K562 (cell line): ENCODE measurements at regions not wholly inside any gene's neighbourhood (a gene's known extent, or its start where the extent isn't known, plus 50 kb on each side); places are given as distances from the start of the nearest gene placed in this dataset.

Source experiments
- ATAC-seq: fragments of 200-7000 bp; cut with Tn5 transposase; 3 replicates; pipeline ENCODE4 v1.9.1; 2020; ENCODE audit warnings: moderate library complexity
- BruUV-seq: library from RNA; stranded (reverse); fragments of 400-500 nt; replicated peaks from 2 replicates; lab custom pipeline; 2021; lab: Mats Ljungman, UMichigan
- CTCF ChIA-PET: fragments of 300-600 bp; formaldehyde crosslinking; extraction: SDS; loops from one replicate; lab custom pipeline; 2021; ENCODE audit warnings: low intra/inter-chr PET ratio; lab: Yijun Ruan, JAX
- POLR2A ChIA-PET: fragments of 300-600, 350-650 bp; sonication (Branson Sonifier 250); formaldehyde crosslinking; extraction: SDS; loops from one replicate; lab custom pipeline; 2021; ENCODE audit warnings: antibody characterized with exemption, inconsistent platforms; lab: Yijun Ruan, JAX
- DNase-seq, 4 experiments: peaks; one replicate each; pipeline versions ENCODE4 v3.0.0 to v3.0.0-alpha.2; 2011 to 2018; ENCODE audit warnings: low spot score in 3 of 4, mixed read lengths in 3 of 4; ENCODE audit errors: extremely low read depth in 1 of 4
- FAIRE-seq: peaks from 2 replicates; lab custom pipeline; 2011; peaks lifted over from hg19 to GRCh38; lab: Jason Lieb, UNC
- H2AFZ ChIP-seq: 2 replicates; pipeline ENCODE4 v1.6.0; 2011; ENCODE audit warnings: low read depth, low read length, control low read depth, inconsistent platforms
- H3K27ac ChIP-seq: fragments of 200-600 bp; 3 replicates; pipeline ENCODE4 v1.8.0; 2011; ENCODE audit warnings: low read depth, mild to moderate bottlenecking, control low read depth, inconsistent platforms, low read length, moderate library complexity, mixed read lengths; ENCODE audit errors: extremely low read depth
- H3K27me3 ChIP-seq, 2 experiments: fragments of 300-600 bp in 1 of 2; 2 replicates in 1 of 2; 3 replicates in 1 of 2; pipeline versions ENCODE4 v1.6.0 to v1.8.0; 2011; ENCODE audit warnings: inconsistent platforms in 2 of 2, low read length in 2 of 2, mild to moderate bottlenecking in 1 of 2, mixed read lengths in 1 of 2, moderate library complexity in 1 of 2; ENCODE audit not compliant: control insufficient read depth in 2 of 2, insufficient read depth in 2 of 2
- H3K36me3 ChIP-seq: fragments of 300-600 bp; 3 replicates; pipeline ENCODE4 v1.8.0; 2011; ENCODE audit warnings: mild to moderate bottlenecking, low read length, inconsistent platforms; ENCODE audit not compliant: control insufficient read depth, insufficient read depth
- H3K4me1 ChIP-seq, 2 experiments: fragments of 200-600 bp in 1 of 2; replicated peaks in 1 of 2; 2 replicates in 1 of 2; 3 replicates in 1 of 2; pipeline versions ENCODE4 v1.5.1 to v1.8.0; 2011; ENCODE audit warnings: inconsistent platforms in 2 of 2, low read length in 2 of 2, mild to moderate bottlenecking in 1 of 2, mixed read lengths in 1 of 2, moderate library complexity in 1 of 2; ENCODE audit not compliant: control insufficient read depth in 2 of 2, insufficient read depth in 2 of 2
- H3K4me2 ChIP-seq: 2 replicates; pipeline ENCODE4 v1.6.1; 2011; ENCODE audit warnings: low read length, control low read depth, inconsistent platforms, mixed read lengths; ENCODE audit not compliant: insufficient read depth
- H3K4me3 ChIP-seq: fragments of 200-600 bp; sonication (generic), shearing (Covaris generic); 2 replicates; pipeline ENCODE4 v1.5.1; 2016; ENCODE audit warnings: control low read depth, inconsistent platforms
- H3K79me2 ChIP-seq: fragments of 200-600 bp; 3 replicates; pipeline ENCODE4 v1.8.0; 2011; ENCODE audit warnings: low read length, inconsistent platforms; ENCODE audit not compliant: control insufficient read depth, insufficient read depth
- H3K9ac ChIP-seq, 2 experiments: 2 replicates each; pipeline versions ENCODE4 v1.6.0 to v1.6.1; 2011; ENCODE audit warnings: low read depth in 2 of 2, low read length in 2 of 2, control low read depth in 1 of 2, inconsistent platforms in 1 of 2, mild to moderate bottlenecking in 1 of 2, mixed read lengths in 1 of 2; ENCODE audit not compliant: insufficient read depth in 1 of 2
- H3K9me1 ChIP-seq: one replicate; pipeline ENCODE4 v1.6.0; 2011; ENCODE audit warnings: inconsistent platforms, mild to moderate bottlenecking, low read length, moderate library complexity; ENCODE audit not compliant: control insufficient read depth, insufficient read depth
- H3K9me3 ChIP-seq: replicated peaks from 2 replicates; pipeline ENCODE4 v1.5.1; 2011; ENCODE audit warnings: low read depth, low read length, inconsistent platforms; ENCODE audit not compliant: control insufficient read depth, insufficient read depth
- H4K20me1 ChIP-seq: replicated peaks from 2 replicates; pipeline ENCODE4 v1.6.1; 2011; ENCODE audit warnings: low read length, inconsistent platforms, mixed read lengths; ENCODE audit not compliant: control insufficient read depth, insufficient read depth
- CBFA2T3 ChIP-seq: fragments of 450-650 bp; IDR thresholded peaks from 2 replicates; pipeline ENCODE4 v1.6.1; 2017
- CBX3 ChIP-seq, 2 experiments: IDR thresholded peaks; 1 replicate in 1 of 2; 2 replicates in 1 of 2; pipeline ENCODE4 v1.6.1; 2012; ENCODE audit warnings: inconsistent platforms in 2 of 2, low read length in 2 of 2, borderline replicate concordance in 1 of 2, control low read depth in 1 of 2
- DEAF1 ChIP-seq: fragments of 450-650 bp; formaldehyde crosslinking; IDR thresholded peaks from 2 replicates; pipeline ENCODE4 v1.4.0; 2020; ENCODE audit warnings: mild to moderate bottlenecking, moderate library complexity
- NFIC ChIP-seq: fragments of 450-650 bp; IDR thresholded peaks from 2 replicates; pipeline ENCODE4 v1.6.1; 2017; ENCODE audit warnings: mild to moderate bottlenecking, inconsistent platforms
- POLR3A ChIP-seq: IDR thresholded peaks from 2 replicates; pipeline ENCODE4 v1.6.1; 2011; ENCODE audit warnings: borderline replicate concordance, mild to moderate bottlenecking, moderate library complexity; ENCODE audit not compliant: insufficient read length, insufficient read depth; ENCODE audit errors: extremely low read depth
- RBBP5 ChIP-seq: fragments of 200-600 bp; sonication (generic); IDR thresholded peaks from 2 replicates; pipeline ENCODE4 v1.6.1; 2012; ENCODE audit warnings: borderline replicate concordance, mild to moderate bottlenecking, low read length, control low read depth, inconsistent platforms; ENCODE audit not compliant: insufficient read depth, poor library complexity, severe bottlenecking
- RBM25 ChIP-seq: fragments of 200-400 bp; formaldehyde crosslinking; IDR thresholded peaks from 2 replicates; pipeline ENCODE4 v1.6.1; 2018; ENCODE audit warnings: low read length, low read depth, moderate library complexity; ENCODE audit not compliant: severe bottlenecking
- SOX6 ChIP-seq: fragments of 450-650 bp; IDR thresholded peaks from 2 replicates; pipeline ENCODE4 v1.6.1; 2014; ENCODE audit warnings: mild to moderate bottlenecking
- SPI1 ChIP-seq: IDR thresholded peaks from 2 replicates; pipeline ENCODE4 v1.6.1; 2011; ENCODE audit warnings: low read depth, low read length, control low read depth, borderline replicate concordance
- U2AF1 ChIP-seq: fragments of 200-400 bp; formaldehyde crosslinking; optimal IDR thresholded peaks from 2 replicates; pipeline ENCODE3; 2017; ENCODE audit warnings: mild to moderate bottlenecking, low read depth, low read length, moderate library complexity
- XRCC5 ChIP-seq: fragments of 200-400 bp; formaldehyde crosslinking; IDR thresholded peaks from 2 replicates; pipeline ENCODE4 v1.6.1; 2017; ENCODE audit warnings: low read depth, mild to moderate bottlenecking, low read length
- ZBTB9 ChIP-seq: fragments of 450-650 bp; formaldehyde crosslinking; IDR thresholded peaks from 2 replicates; pipeline ENCODE4 v1.4.0; 2020; ENCODE audit warnings: mild to moderate bottlenecking, moderate library complexity
- ZC3H4 ChIP-seq: sonication (generic); formaldehyde crosslinking; IDR thresholded peaks from 2 replicates; pipeline ENCODE4 v1.9.0; 2021; ENCODE audit warnings: missing genetic modification reagents, borderline replicate concordance
- WGBS: fragments of 100-300 bp; shearing (Covaris generic); methylation state at CpG from one replicate; pipeline ENCODE4 v1.1.6; 2016; ENCODE audit warnings: low coverage, mixed read lengths; ENCODE audit not compliant: insufficient coverage; ENCODE audit errors: missing lambda C conversion rate; 5-methylcytosine and 5-hydroxymethylcytosine counted together
- in situ Hi-C: fragments of 300-500 bp; cut with MboI; formaldehyde crosslinking; loops from 4 replicates; pipeline ENCODE4 v1.15.0; 2018; ENCODE audit warnings: inconsistent platforms, mixed read lengths
- intact Hi-C: fragments of 100-400 bp; cut with micrococcal nuclease; formaldehyde crosslinking; loops from 2 replicates; pipeline ENCODE4 v1.14.2; 2022
- TF ChIP-seq, protein P1 (sequence below): fragments of 250-450 bp; sonication (Bioruptor Pico); IDR thresholded peaks from 2 replicates; pipeline ENCODE4 v1.8.0; 2021; ENCODE audit warnings: moderate library complexity, mild to moderate bottlenecking, inconsistent platforms

DNA sequence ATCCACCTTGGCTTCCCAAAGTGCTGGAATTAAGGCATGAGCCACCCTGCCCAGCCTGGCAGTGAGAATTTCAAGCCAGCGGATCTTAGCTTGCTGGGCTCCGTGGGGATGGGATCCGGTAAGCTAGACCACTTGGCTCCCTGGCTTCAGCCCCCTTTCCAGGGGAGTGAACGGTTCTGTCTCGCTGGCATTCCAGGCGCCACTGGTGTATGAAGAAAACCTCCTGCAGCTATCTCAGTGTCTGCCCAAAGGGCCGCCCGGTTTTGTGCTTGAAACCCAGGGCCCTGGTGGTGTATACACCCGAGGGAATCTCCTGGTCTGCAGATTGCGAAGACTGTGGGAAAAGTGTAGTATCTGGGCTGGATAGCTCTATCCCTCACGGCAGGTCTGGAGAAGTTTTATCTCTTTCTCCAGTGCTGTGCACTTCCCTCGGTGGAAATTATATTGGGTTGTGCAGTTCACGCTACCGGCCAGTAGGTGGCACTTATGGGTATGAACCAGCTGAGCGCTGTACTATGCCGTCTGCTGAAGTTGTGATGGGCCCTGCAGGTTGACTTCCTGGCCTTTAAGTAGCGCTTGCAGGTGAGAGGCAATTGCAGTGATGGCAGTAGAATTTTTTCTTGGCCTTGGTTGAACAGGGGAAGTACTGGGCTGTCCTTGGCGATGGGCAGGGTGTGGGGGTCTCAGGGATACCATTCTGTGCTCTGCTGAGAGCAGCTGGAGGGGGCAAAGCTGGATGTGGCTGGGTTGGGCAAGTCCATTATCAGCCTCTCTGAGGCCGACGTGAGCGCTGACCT is 138.0 kb upstream of the MTPN start:
- ATAC-seq, result peak; percentile 99
- intact Hi-C loops, result loop anchor here (5.0 to 10.0 kb wide), 4 partner anchors 290 to 1480 kb away; no protein-coding TSS in a partner anchor
- Histone ChIP-seq H3K9me1 (peaks cover 3% of the 10 kb centered on the region), H4K20me1 (no peaks in the 10 kb centered on the region), H3K79me2 (peaks cover 35% of the 10 kb centered on the region; the same call in 2 of the 3 replicates), H3K36me3 (peaks cover 1% of the 10 kb centered on the region; the same call in 1 of the 3 replicates), H3K4me2 (peak overlapping the region; percentile 41), H3K4me1 (peaks cover 0 to 25% of the 10 kb centered on the region in 2 experiments; a peak in 3 of 5 replicates), H2AFZ (peak overlapping the region; percentile 72), H3K9ac (peak overlapping the region in 1 of 2 experiments; percentile 39; a peak in 1 of 4 replicates), H3K27me3 (no peaks in the 10 kb centered on the region), H3K27ac (no peak overlapping the region), H3K4me3 (no peak overlapping the region), H3K9me3 (no peaks in the 10 kb centered on the region)
- BruUV-seq, result no TSS peak
- peak; percentile 88 for FAIRE-seq
- 17% methylated on average over 21 of the region's 21 CpGs for WGBS
- peak; percentile 77 to 90 (median 82) for DNase-seq
- ChIA-PET CTCF (interaction anchor here (1.7 kb wide), 1 partner anchor 572 kb away, joined by 4 read pairs; no protein-coding TSS in a partner anchor), POLR2A (interaction anchor here (0.6 to 3.5 kb wide), 6 partner anchors 12 to 252 kb away, joined by 3 to 18 read pairs (median 3); no protein-coding TSS in a partner anchor)
- in situ Hi-C loops, result no loop called here
- TF ChIP-seq ZC3H4 (CRISPR knock-in tag) (no peak), NFIC (peak; percentile 26; the same call in 1 of the 2 replicates), SPI1 (peak; percentile 73; the same call in 1 of the 2 replicates), RBBP5 (no peak), DEAF1 (peak; percentile 68), XRCC5 (peak; percentile 66), U2AF1 (no peak), CBFA2T3 (peak; percentile 82), POLR3A (no peak), RBM25 (no peak), CBX3 (IDR thresholded peaks at IDR 0.05; ENCODE audit: borderline replicate concordance in 1 of 2, low read length in 2 of 2) (peak in 1 of 2 experiments; percentile 94; a peak in 2 of 3 replicates), SOX6 (0 out of 2 replicates have a peak, but pooled peaks have one; percentile 14), ZBTB9 (CRISPR knock-in tag) (0 out of 2 replicates have a peak, but pooled peaks have one; percentile 41)
- TF ChIP-seq, protein P1, sequence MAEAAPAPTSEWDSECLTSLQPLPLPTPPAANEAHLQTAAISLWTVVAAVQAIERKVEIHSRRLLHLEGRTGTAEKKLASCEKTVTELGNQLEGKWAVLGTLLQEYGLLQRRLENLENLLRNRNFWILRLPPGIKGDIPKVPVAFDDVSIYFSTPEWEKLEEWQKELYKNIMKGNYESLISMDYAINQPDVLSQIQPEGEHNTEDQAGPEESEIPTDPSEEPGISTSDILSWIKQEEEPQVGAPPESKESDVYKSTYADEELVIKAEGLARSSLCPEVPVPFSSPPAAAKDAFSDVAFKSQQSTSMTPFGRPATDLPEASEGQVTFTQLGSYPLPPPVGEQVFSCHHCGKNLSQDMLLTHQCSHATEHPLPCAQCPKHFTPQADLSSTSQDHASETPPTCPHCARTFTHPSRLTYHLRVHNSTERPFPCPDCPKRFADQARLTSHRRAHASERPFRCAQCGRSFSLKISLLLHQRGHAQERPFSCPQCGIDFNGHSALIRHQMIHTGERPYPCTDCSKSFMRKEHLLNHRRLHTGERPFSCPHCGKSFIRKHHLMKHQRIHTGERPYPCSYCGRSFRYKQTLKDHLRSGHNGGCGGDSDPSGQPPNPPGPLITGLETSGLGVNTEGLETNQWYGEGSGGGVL, result no peak
